ENCODE measurements at regions not wholly inside any gene's neighbourhood (a gene's known extent, or its start where the extent isn't known, plus 50 kb on each side); places are given as distances from the start of the nearest gene placed in this dataset.
A peak's percentile ranks its signal among the peaks of the same experiment; 100 is the strongest.

DNA sequence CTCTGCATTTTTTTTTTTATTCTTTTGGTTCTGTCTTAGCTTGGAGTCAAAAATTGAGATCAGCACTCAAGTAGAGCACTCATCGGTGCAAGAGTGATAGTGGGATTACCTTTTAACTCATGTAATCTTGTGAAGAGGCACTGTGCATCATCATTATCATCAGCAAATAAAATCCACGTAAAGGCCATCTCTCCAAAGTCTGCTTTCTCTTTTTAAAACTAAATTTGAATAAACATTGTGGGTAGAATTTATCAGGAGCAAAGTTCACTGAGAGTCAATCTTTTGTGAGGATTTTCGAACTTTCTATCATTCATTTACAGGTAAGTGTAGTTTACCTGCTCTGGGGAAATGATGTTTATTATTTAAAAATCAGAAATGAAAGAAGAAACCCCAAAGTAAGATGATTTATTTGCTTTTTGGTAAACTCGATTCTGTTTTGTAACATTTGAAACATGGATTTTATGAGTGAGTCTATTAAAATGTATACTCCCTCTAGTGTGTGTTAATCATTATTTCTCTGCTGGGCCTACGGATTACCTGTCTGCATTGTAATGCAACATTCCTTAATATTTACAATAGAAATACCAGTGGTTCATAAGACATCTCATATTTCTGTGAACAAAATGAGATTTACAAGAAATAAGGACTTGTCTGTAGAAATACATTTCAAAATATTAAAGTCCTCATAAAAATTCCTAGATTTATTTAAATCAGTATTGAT, 327.7 kb upstream of the NAALADL2 start:
- DNase-seq (ENCODE audit: low spot score) (no peak), ATAC-seq (ENCODE audit: low read depth) (peak; percentile 66; the same call in 1 of the 3 replicates)
- no peak for TF ChIP-seq CTCF (IDR thresholded peaks at IDR 0.05; ENCODE audit: poor library complexity, severe bottlenecking)
- Histone ChIP-seq H3K4me3 (ENCODE audit: severe bottlenecking) (no peak overlapping the region), H3K36me3 (ENCODE audit: low read depth) (no peaks in the 10 kb centered on the region), H3K4me1 (ENCODE audit: insufficient read depth, poor library complexity, severe bottlenecking) (no peaks in the 10 kb centered on the region), H3K9me3 (ENCODE audit: severe bottlenecking) (no peaks in the 10 kb centered on the region), H3K27me3 (ENCODE audit: insufficient read depth, poor library complexity, severe bottlenecking) (no peaks in the 10 kb centered on the region), H3K27ac (ENCODE audit: poor library complexity, severe bottlenecking) (no peak overlapping the region)

- H3K4me3 ChIP-seq (ENCODE audit: severe bottlenecking): no peak overlapping the region
- no peaks in the 10 kb centered on the region for H3K4me1 ChIP-seq (ENCODE audit: insufficient read depth, poor library complexity, severe bottlenecking)
- H3K9me3 ChIP-seq (ENCODE audit: severe bottlenecking): no peaks in the 10 kb centered on the region
- no peaks in the 10 kb centered on the region for H3K36me3 ChIP-seq (ENCODE audit: low read depth)
- H3K27ac ChIP-seq (ENCODE audit: poor library complexity, severe bottlenecking): no peak overlapping the region
- no peak for DNase-seq (ENCODE audit: low spot score)
- H3K27me3 ChIP-seq (ENCODE audit: insufficient read depth, poor library complexity, severe bottlenecking): no peaks in the 10 kb centered on the region
- no peak for ATAC-seq (ENCODE audit: low read depth)
- TF ChIP-seq CTCF (IDR thresholded peaks at IDR 0.05; ENCODE audit: poor library complexity, severe bottlenecking): no peak
These were observed 326.9 kb upstream of the NAALADL2 start for GRCh38 chr3:174532216-174532615.

DNA sequence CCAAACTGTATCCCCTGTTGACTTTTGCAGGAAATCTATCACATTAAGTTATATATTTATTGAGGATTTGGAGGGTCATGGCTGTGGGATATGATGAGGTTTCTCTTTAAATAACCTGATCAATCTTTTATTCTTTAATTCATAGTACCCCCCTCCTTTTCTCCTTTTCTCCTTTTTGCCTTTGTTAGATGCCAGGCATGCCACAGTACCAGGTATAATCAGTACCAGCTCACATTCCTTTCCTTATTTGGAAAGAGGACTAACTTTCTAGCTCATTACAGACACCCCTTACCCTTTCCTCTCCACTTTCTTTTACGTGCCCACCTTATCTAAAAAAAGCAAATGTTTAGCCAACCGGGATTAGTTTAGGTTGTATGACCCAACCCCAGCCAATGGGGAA, 326.4 kb upstream of the NAALADL2 start:
- Histone ChIP-seq H3K4me3 (ENCODE audit: severe bottlenecking) (no peak overlapping the region), H3K27me3 (ENCODE audit: insufficient read depth, poor library complexity, severe bottlenecking) (no peaks in the 10 kb centered on the region), H3K36me3 (ENCODE audit: low read depth) (no peaks in the 10 kb centered on the region), H3K27ac (ENCODE audit: poor library complexity, severe bottlenecking) (no peak overlapping the region), H3K4me1 (ENCODE audit: insufficient read depth, poor library complexity, severe bottlenecking) (no peaks in the 10 kb centered on the region), H3K9me3 (ENCODE audit: severe bottlenecking) (no peaks in the 10 kb centered on the region)
- no peak for TF ChIP-seq CTCF (IDR thresholded peaks at IDR 0.05; ENCODE audit: poor library complexity, severe bottlenecking)
- DNase-seq (ENCODE audit: low spot score) (no peak), ATAC-seq (ENCODE audit: low read depth) (no peak)

DNA sequence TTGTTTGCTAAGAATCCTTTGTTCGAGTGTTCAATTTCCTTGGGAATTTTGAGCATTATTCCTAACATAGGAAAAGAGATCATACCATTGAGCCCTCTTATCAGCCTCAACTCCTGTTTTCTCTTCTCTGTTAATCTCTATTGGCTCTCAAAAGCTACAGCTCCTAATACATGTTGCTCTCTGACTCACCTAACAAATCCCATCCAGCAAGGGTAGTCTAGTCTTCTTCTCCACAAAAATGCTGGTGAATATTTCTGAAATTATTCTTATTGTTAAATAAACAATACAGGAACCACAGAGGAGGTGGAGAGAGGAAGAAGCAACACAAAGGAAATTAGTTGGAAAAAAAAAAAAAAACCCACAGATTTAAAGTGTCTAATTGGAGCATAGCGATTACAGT, 325.8 kb upstream of the NAALADL2 start:
- Histone ChIP-seq H3K36me3 (ENCODE audit: low read depth) (no peaks in the 10 kb centered on the region), H3K27me3 (ENCODE audit: insufficient read depth, poor library complexity, severe bottlenecking) (no peaks in the 10 kb centered on the region), H3K4me3 (ENCODE audit: severe bottlenecking) (no peak overlapping the region), H3K27ac (ENCODE audit: poor library complexity, severe bottlenecking) (no peak overlapping the region), H3K4me1 (ENCODE audit: insufficient read depth, poor library complexity, severe bottlenecking) (no peaks in the 10 kb centered on the region), H3K9me3 (ENCODE audit: severe bottlenecking) (no peaks in the 10 kb centered on the region)
- TF ChIP-seq CTCF (IDR thresholded peaks at IDR 0.05; ENCODE audit: poor library complexity, severe bottlenecking): no peak
- DNase-seq (ENCODE audit: low spot score) (no peak), ATAC-seq (ENCODE audit: low read depth) (peak; percentile 48; the same call in 1 of the 3 replicates)

DNA sequence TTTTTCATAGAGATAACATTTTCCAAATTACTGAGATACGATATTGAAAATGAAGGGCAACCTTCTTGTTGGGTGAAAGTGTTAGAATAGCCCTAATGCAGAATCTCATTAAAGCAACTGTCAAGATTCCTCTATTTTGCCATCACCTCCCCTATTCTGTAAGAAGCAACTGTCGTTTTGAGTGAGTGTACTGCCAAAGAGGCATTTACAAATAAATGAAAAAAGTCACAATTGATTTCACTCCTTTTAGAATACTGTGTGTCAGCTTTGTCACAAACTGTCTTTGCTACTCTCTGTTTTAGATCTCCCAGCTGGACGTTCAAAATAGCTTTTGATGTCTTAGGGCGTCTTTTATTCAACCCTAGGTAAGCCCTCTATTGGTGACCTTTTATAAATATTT, 322.8 kb upstream of the NAALADL2 start:
- no peak overlapping the region for H3K27ac ChIP-seq (ENCODE audit: poor library complexity, severe bottlenecking)
- H3K36me3 ChIP-seq (ENCODE audit: low read depth): no peaks in the 10 kb centered on the region
- H3K4me3 ChIP-seq (ENCODE audit: severe bottlenecking): no peak overlapping the region
- H3K9me3 ChIP-seq (ENCODE audit: severe bottlenecking): no peaks in the 10 kb centered on the region
- no peak for DNase-seq (ENCODE audit: low spot score)
- H3K27me3 ChIP-seq (ENCODE audit: insufficient read depth, poor library complexity, severe bottlenecking): no peaks in the 10 kb centered on the region
- H3K4me1 ChIP-seq (ENCODE audit: insufficient read depth, poor library complexity, severe bottlenecking): no peaks in the 10 kb centered on the region
- ATAC-seq (ENCODE audit: low read depth): no peak
- no peak for TF ChIP-seq CTCF (IDR thresholded peaks at IDR 0.05; ENCODE audit: poor library complexity, severe bottlenecking)

All from RWPE2 (cell line).